GM15510 (cell line): ENCODE measurements at regions not wholly inside any gene's neighbourhood (a gene's known extent, or its start where the extent isn't known, plus 50 kb on each side); places are given as distances from the start of the nearest gene placed in this dataset.

Source experiments
- POLR2A ChIP-seq: IDR thresholded peaks from 3 replicates; pipeline ENCODE4 v1.6.1; 2011; ENCODE audit warnings: borderline replicate concordance; ENCODE audit not compliant: insufficient read length; ENCODE audit errors: extremely low read depth

DNA sequence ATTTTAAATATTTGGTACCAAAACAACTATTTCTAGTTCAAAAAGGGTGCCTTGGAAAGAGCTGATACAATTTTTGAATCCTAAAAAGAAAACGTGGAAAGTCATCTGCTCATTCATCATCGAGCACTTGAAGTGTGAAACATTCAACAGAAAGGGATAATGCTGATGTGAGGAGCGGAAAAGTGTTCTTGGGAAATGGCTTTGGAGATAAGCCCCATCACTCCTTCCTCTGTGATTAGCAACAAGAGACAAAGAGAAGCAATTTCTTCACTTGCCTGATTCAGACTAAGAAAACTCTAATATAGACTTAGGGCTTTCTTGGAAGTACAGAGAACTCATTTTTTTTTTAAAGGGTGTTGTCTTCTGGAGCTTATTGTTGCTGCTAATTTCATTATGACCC, 74.9 kb downstream of the C9orf152 start:
- no peak for TF ChIP-seq POLR2A

DNA sequence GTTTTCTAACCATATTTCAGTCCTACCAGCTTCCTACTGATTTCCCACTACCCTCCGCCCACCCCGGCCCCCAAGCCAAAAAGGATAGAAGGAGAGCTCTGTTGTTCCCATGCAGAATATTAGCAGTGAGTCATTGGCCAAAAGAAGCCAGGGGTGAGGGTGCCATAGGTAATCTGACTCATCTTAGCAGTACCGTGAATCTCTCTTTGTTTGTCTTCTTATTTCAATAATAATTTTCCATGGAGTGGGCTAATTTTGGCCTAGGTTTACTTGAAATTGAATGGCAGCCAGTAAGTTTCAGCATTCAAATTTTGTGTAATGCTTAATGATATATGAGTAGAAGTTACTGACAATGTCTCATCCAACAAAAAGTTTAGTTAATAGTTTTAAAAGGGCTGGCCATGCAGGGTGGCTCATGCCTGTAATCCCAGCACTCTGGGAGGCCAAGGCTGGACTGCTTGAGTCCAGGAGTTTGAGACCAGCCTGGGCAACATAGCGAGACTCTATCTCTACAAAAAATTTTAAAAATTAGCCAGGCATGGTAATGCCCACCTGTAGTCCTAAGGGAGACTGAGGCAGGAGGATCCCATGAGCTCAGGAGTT, 74.2 kb downstream of the C9orf152 start:
- no peak for TF ChIP-seq POLR2A

DNA sequence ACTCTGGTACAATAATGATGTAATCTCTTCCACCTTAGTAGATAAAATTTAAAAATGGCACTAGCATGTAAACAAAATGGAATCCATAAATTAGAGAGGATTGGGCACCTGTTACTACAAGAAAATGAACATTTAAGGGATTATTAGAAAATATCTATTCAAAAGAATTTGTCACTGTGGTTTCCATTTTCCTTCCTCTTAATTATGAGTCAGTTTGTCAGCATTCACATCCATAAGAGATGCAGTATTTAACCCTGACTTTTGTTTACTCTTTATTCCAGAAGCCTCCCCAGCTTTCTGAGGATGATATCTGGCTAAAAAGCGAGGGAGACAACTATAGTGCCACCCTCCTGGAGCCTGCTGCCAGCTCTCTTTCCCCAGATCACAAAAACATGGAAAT, 72.1 kb downstream of the C9orf152 start:
- no peak for TF ChIP-seq POLR2A

DNA sequence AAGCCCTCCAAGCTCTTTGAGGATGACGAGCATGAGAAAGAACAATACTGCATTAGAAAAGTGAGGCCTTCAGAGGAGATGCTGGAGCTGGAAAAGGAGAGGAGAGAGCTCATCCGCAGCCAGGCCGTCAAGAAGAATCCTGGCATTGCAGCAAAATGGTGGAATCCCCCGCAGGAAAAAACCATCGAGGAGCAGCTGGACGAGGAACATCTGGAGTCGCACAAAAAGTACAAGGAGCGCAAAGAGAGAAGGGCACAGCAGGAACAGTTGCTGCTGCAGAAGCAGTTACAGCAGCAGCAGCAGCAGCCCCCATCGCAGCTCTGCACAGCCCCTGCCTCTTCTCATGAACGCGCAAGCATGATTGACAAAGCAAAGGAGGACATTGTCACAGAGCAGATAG, 71.2 kb downstream of the C9orf152 start:
- TF ChIP-seq POLR2A: no peak

DNA sequence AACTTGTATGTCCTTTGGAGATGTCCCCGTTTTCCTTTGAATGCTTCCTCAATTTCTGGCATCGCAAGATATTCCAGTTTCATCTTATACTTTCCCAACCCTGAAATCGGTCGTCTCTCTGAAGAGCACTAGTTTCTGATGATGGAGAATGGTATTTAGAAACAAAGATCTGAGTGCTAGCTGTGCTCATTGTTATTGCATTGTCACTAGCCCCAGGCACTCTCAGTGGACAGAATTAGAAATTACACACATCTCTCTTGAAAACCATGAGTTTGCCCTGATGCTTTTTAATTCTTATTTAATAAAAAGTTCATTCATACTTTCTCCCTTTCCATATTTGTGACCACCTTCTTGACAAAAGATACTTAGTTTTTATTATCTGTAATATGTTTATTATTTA, 67.7 kb downstream of the C9orf152 start:
- no peak for TF ChIP-seq POLR2A

DNA sequence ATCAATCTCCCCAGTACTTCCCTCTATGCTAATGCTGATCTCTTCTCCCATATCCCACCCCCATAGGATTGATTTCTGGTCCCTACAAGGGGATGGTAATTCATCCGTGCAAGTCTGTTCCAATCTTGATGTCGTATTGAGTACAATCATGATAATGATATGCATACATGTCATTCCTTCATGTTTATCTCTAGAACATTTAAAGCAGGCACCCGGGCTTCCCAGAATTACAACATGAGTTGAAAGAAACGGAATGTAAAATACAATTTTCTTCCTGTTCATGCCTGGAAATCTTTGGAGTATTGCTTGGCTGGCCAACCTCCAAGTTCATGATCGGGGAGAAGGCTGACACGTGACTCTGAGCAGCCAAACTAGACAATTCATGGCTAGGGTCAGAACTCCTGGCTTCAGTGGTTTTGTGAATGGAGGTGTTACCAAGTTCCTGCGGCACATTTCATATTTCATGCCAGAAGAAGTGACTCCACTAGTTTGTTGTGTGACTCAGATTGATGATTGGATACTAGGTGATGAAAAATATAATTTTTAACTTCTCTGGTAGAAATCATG, 66.6 kb downstream of the C9orf152 start:
- TF ChIP-seq POLR2A: no peak

DNA sequence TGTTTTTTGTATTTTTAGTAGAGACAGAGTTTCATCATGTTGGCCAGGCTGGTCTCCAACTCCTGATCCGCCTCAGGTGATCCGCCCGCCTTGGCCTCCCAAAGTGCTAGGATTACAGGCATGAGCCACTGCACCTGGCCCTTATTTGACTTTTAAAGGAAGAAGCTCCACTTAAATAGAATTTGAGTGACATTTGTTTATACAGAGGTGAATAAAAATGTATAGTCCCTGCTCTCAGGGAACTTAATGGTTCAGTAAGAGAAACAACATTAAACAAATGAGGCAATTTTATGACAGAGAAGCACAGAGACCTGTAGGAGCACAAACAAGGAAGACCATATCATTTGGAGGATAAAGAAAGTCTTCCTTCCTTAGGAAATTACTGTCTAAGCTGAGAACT, 65.7 kb downstream of the C9orf152 start:
- TF ChIP-seq POLR2A: no peak

DNA sequence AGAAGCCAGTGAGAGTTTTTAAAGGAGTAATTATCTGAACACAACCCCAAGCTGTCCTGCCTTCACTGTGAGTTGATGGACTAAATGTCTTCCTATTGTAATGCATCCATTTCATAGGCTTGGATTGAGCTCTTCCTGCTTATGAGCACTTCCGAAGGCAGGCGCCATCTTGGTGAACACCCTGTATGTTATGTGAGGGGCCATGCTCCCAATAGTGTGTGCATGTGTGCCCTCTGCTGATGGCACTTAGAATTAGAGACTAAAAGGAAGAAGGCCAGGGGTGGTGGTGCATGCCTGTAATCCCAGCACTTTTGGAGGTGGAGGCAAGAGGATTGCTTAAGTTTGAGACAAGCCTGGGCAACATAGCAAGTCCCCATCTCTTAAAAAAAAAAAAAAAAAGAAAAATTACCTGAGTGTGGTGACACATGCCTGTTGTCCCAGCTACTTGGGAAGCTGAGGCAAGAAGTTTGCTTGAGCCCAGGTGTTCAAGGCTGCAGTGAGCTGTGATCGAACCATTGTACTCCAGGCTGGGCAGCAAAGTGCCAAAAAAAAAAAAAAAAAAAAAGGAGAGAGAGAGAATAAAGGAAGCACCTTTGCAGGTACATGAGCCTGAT, 65.0 kb downstream of the C9orf152 start:
- TF ChIP-seq POLR2A: no peak

DNA sequence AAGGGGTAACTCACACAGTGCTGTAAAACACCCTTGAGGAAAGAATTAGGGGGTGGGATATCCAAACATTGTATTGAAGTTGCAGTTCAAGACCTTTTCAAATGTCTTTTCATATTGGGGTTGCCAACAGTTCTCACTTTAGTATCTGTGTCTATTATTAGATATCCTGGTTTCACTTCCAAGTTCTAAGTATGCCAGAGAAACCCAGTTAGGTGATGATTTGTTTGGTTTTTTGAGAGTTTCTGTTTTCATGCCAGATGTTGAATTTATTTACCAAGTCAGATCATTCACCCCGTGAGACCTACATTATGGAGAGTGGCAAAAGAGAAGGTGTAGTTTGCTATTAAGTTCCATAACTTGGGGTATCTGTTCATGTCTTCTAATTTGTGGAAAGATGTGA, 64.5 kb downstream of the C9orf152 start:
- TF ChIP-seq POLR2A: no peak

DNA sequence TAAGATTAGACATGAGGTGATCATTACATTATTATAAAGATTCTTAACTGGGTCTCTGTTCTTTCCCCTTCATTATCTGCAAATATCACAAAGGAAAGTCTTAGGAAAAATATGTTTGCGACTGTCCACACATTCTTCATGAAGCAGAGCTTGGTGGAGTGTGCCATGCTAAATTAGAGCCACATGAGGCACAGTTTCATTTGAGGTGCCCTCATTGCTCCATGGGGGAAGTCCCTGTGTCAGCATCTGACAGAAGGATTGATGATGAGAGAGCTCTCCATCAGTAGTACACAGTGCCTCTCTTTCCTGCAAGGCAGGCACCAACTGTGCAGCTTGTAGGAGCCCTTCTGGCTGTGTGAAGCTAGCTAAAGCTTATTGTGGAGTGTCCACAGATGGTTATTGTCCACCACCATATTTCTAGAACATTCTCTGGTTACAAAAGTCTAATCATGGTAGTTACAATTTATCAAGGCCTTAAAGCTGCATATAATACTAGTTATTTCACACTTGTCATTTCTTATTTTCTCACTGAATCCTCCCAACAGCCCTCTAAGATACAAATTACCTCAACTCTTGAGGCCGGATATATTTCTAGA, 63.9 kb downstream of the C9orf152 start:
- TF ChIP-seq POLR2A: no peak

DNA sequence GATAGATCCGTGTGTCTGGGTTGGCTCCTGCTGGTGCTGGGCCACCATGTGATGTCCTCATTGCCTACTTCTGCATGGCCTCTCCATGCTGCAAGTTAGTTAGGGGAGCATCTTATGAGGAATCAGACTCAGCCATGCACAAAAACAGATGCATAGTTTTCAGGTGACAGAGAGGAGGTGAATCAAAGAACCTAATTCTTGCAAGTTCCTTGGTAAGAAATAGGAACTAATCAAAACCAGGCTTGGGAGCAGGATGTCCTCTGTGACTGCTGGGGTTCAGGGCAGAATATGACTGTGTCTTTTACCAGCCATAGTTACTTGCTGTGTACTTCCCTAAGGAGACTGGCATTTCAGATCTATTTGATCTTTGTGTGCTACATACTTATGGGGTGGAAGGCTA, 61.6 kb downstream of the C9orf152 start:
- TF ChIP-seq POLR2A: no peak

DNA sequence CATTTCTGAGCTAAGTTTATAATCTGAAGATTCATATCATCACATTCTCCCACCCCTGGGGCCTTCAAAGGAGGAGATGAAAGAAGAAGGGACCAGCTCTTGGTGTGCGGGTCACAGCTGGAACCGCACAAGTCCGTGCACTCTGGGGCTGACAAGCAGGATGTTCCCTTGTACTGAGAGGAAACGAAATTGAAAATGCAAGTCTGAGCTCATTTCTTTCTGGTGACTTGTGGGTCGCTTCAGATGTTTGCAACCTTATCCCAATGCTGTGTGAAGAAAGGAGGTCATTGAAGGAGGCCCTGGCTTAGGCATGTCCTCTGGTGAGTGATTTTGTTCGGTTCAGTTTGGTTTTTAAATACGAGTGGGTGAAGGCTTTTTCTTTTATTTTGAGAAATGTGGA, 59.6 kb downstream of the C9orf152 start:
- TF ChIP-seq POLR2A: no peak

DNA sequence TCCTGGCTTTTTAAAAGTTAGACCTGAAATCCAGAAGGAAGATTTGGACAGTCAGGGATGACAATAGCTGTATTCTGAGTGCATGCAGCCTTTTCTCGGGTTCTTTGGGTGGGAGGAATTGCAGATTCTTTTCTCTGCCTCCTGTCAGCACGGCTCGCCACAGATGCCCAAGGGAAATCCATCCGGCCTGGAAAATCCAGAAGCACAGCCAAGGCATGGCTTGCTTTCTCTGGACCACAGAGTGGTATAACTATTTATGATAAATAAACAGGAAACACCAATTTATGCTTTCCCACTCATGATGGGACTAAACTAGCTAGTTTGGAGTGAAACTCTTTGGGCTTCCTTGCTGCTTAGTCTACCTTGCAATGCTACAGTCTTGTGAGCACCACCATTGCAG, 59.1 kb downstream of the C9orf152 start:
- no peak for TF ChIP-seq POLR2A
